HG03342 (cell line): ENCODE measurements at regions not wholly inside any gene's neighbourhood (a gene's known extent, or its start where the extent isn't known, plus 50 kb on each side); places are given as distances from the start of the nearest gene placed in this dataset.

Experiments used
- ATAC-seq: cut with Tn5 transposase; IDR thresholded peaks from one replicate; pipeline ENCODE4 v1.9.1; 2021; ENCODE audit warnings: mild to moderate bottlenecking, moderate library complexity; ENCODE audit not compliant: unreplicated experiment

- ATAC-seq, result no peak
These were observed 253.4 kb downstream of the SLITRK6 start for GRCh38 chr13:85545771-85546170.

- no peak for ATAC-seq
These were observed 254.5 kb downstream of the SLITRK6 start for GRCh38 chr13:85544756-85545155.

- no peak for ATAC-seq
These were observed 256.1 kb downstream of the SLITRK6 start for GRCh38 chr13:85543144-85543543.

- no peak for ATAC-seq
These were observed 257.7 kb downstream of the SLITRK6 start for GRCh38 chr13:85541476-85541875.

GRCh38 chr13:85538957-85539356, 260.3 kb downstream of the SLITRK6 start:
- no peak for ATAC-seq

- no peak for ATAC-seq
These were observed 261.6 kb downstream of the SLITRK6 start for GRCh38 chr13:85537601-85538000.

- ATAC-seq, result no peak
These were observed 262.5 kb downstream of the SLITRK6 start for GRCh38 chr13:85536706-85537105.

GRCh38 chr13:85535316-85536084, 263.7 kb downstream of the SLITRK6 start:
- ATAC-seq, result no peak

GRCh38 chr13:85533911-85534310, 265.3 kb downstream of the SLITRK6 start:
- no peak for ATAC-seq

GRCh38 chr13:85529218-85529594, 270.0 kb downstream of the SLITRK6 start:
- no peak for ATAC-seq

- no peak for ATAC-seq
These were observed 270.6 kb downstream of the SLITRK6 start for GRCh38 chr13:85528491-85529217.

- no peak for ATAC-seq
These were observed 271.9 kb downstream of the SLITRK6 start for GRCh38 chr13:85527316-85527715.

GRCh38 chr13:85525411-85525810, 273.8 kb downstream of the SLITRK6 start:
- ATAC-seq, result no peak

GRCh38 chr13:85521657-85522056, 277.6 kb downstream of the SLITRK6 start:
- ATAC-seq, result no peak

GRCh38 chr13:85520445-85520844, 278.8 kb downstream of the SLITRK6 start:
- ATAC-seq, result no peak

GRCh38 chr13:85519363-85519762, 279.9 kb downstream of the SLITRK6 start:
- no peak for ATAC-seq

GRCh38 chr13:85512421-85512820, 286.8 kb downstream of the SLITRK6 start:
- no peak for ATAC-seq

GRCh38 chr13:85509512-85509911, 289.7 kb downstream of the SLITRK6 start:
- no peak for ATAC-seq

GRCh38 chr13:85508683-85509329, 290.4 kb downstream of the SLITRK6 start:
- ATAC-seq, result no peak

GRCh38 chr13:85503797-85504196, 295.4 kb downstream of the SLITRK6 start:
- no peak for ATAC-seq

GRCh38 chr13:85501616-85502015, 297.6 kb downstream of the SLITRK6 start:
- no peak for ATAC-seq

GRCh38 chr13:85500696-85501256, 298.4 kb downstream of the SLITRK6 start:
- no peak for ATAC-seq
